Panc1 (cell line): ENCODE measurements at regions not wholly inside any gene's neighbourhood (a gene's known extent, or its start where the extent isn't known, plus 50 kb on each side); places are given as distances from the start of the nearest gene placed in this dataset.
"Not testable (repeated sequence)": the region's sequence is repeated elsewhere in the genome, so short reads cannot be mapped to it uniquely, and the experiment has no call there.

Source experiments
- TF ChIP-seq, protein P1 (sequence below): fragments of 450-650 bp; IDR thresholded peaks from 2 replicates; pipeline ENCODE4 v1.5.1; 2017; ENCODE audit warnings: mild to moderate bottlenecking
- TF ChIP-seq, protein P2 (sequence below), 2 experiments: IDR thresholded peaks; 2 replicates each; pipeline ENCODE4 v1.6.1; 2011 to 2012; ENCODE audit warnings: low read depth in 2 of 2, control low read depth in 1 of 2, low read length in 1 of 2, mild to moderate bottlenecking in 1 of 2, moderate library complexity in 1 of 2; ENCODE audit not compliant: insufficient read depth in 1 of 2

DNA sequence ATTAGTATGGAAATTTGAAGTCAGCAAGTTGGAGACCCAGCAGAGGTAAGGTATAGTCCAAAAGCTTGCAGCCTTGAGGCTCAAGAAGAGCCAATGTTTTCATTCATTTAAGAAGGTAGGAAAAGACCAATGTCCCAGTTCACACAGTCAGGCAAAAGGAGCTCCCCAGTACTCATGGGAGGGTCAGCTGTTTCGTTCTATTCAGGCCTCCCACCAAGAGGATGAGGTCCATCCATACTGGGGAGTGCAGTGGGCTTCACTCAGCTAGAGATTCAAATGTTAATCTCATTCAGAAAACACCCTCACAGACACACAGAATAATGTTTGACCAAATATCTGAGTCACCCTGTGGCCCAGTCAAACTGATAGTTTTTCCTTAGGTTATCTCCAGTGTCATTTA is 96.9 kb upstream of the ZNF658 start:
- TF ChIP-seq, protein P1, sequence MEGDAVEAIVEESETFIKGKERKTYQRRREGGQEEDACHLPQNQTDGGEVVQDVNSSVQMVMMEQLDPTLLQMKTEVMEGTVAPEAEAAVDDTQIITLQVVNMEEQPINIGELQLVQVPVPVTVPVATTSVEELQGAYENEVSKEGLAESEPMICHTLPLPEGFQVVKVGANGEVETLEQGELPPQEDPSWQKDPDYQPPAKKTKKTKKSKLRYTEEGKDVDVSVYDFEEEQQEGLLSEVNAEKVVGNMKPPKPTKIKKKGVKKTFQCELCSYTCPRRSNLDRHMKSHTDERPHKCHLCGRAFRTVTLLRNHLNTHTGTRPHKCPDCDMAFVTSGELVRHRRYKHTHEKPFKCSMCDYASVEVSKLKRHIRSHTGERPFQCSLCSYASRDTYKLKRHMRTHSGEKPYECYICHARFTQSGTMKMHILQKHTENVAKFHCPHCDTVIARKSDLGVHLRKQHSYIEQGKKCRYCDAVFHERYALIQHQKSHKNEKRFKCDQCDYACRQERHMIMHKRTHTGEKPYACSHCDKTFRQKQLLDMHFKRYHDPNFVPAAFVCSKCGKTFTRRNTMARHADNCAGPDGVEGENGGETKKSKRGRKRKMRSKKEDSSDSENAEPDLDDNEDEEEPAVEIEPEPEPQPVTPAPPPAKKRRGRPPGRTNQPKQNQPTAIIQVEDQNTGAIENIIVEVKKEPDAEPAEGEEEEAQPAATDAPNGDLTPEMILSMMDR, result not testable (repeated sequence)
- TF ChIP-seq, protein P2, sequence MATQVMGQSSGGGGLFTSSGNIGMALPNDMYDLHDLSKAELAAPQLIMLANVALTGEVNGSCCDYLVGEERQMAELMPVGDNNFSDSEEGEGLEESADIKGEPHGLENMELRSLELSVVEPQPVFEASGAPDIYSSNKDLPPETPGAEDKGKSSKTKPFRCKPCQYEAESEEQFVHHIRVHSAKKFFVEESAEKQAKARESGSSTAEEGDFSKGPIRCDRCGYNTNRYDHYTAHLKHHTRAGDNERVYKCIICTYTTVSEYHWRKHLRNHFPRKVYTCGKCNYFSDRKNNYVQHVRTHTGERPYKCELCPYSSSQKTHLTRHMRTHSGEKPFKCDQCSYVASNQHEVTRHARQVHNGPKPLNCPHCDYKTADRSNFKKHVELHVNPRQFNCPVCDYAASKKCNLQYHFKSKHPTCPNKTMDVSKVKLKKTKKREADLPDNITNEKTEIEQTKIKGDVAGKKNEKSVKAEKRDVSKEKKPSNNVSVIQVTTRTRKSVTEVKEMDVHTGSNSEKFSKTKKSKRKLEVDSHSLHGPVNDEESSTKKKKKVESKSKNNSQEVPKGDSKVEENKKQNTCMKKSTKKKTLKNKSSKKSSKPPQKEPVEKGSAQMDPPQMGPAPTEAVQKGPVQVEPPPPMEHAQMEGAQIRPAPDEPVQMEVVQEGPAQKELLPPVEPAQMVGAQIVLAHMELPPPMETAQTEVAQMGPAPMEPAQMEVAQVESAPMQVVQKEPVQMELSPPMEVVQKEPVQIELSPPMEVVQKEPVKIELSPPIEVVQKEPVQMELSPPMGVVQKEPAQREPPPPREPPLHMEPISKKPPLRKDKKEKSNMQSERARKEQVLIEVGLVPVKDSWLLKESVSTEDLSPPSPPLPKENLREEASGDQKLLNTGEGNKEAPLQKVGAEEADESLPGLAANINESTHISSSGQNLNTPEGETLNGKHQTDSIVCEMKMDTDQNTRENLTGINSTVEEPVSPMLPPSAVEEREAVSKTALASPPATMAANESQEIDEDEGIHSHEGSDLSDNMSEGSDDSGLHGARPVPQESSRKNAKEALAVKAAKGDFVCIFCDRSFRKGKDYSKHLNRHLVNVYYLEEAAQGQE (IDR thresholded peaks at IDR 0.05; ENCODE audit: insufficient read depth in 1 of 2, low read depth in 2 of 2, low read length in 1 of 2), result not testable (repeated sequence)
